Left lung (tissue), 4 donors: ENCODE measurements at regions not wholly inside any gene's neighbourhood (a gene's known extent, or its start where the extent isn't known, plus 50 kb on each side); places are given as distances from the start of the nearest gene placed in this dataset.

Experiments used
- ATAC-seq: fragments of 200-7000 bp; cut with Tn5 transposase; one replicate; pipeline ENCODE4 v1.9.1; 2020; ENCODE audit warnings: moderate library complexity
- DNase-seq, 4 donors: peaks; one replicate each; pipeline ENCODE4 v3.0.0-alpha.2; 2013 to 2020
- H3K27ac ChIP-seq, 2 donors: fragments of 200-600 bp; sonication (generic) in 1 of 2; one replicate each; pipeline versions ENCODE4 v1.5.0 to v1.8.0; 2020 to 2021
- H3K27me3 ChIP-seq, 2 donors: fragments of 200-600 bp; sonication (generic) in 1 of 2; one replicate each; pipeline versions ENCODE4 v1.5.0 to v1.8.0; 2020 to 2021
- H3K36me3 ChIP-seq, 2 donors: fragments of 200-600 bp; sonication (generic) in 1 of 2; one replicate each; pipeline versions ENCODE4 v1.5.0 to v1.8.0; 2020 to 2021
- H3K4me1 ChIP-seq, 2 donors: fragments of 200-600 bp; one replicate each; pipeline ENCODE4 v1.8.0; 2021
- H3K4me3 ChIP-seq, 2 donors: fragments of 200-600 bp; sonication (generic) in 1 of 2; one replicate each; pipeline versions ENCODE4 v1.5.0 to v1.8.0; 2020 to 2021; ENCODE audit warnings: mild to moderate bottlenecking in 1 of 2
- H3K9me3 ChIP-seq, 2 donors: fragments of 200-600 bp; sonication (generic) in 1 of 2; one replicate each; pipeline versions ENCODE4 v1.5.0 to v1.8.0; 2020 to 2021
- CTCF ChIP-seq, 2 donors: fragments of 200-600 bp; sonication (generic) in 1 of 2; IDR thresholded peaks; one replicate each; pipeline versions ENCODE4 v1.5.0 to v1.8.0; 2021; ENCODE audit warnings: antibody characterized with exemption in 2 of 2
- intact Hi-C, 2 donors: fragments of 100-400 bp; cut with DNase I; formaldehyde crosslinking; loops; one replicate each; pipeline versions ENCODE4 v1.11.2 to v1.14.2; 2022
- donor health status: DM: no; HTN: yes; CAD: no.
- donor health status: DM: no; HTN: no; CAD: no.

GRCh38 chrX:25144043-25144940 lies 128.5 kb upstream of the ARX start:
- H3K27ac ChIP-seq, result no peak overlapping the region
- TF ChIP-seq CTCF (IDR thresholded peaks at IDR 0.05), result peak; percentile 53 to 81
- no peaks in the 10 kb centered on the region for H3K27me3 ChIP-seq
- no peak overlapping the region for H3K4me3 ChIP-seq
- intact Hi-C loops, result no loop called here
- H3K36me3 ChIP-seq, result no peaks in the 10 kb centered on the region
- DNase-seq, result peak in 3 of 4 donors; percentile 34 to 60 (median 45)
- no peaks in the 10 kb centered on the region for H3K9me3 ChIP-seq
- H3K4me1 ChIP-seq, result no peaks in the 10 kb centered on the region
- peak; percentile 81 for ATAC-seq

DNA sequence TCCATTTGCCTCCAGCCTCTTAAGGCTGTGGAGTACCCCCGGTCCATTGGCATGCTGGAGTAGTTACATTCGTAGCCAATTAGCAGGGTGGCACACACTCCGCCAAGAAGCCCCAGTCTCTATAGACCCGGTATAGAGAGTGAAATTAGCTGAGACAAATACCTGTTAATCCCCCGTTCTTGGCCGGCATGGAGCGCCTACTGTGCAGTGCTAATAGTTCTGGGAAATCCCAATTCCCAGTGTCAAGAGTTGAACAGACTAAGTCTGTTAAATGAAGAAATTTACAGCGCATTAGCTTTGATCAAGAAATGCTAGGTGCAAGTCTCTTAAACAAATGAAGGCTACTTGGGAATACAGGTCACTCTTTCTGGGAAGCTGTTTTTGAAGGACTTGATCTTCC lies 127.8 kb upstream of the ARX start:
- H3K27ac ChIP-seq, result no peak overlapping the region
- ATAC-seq, result no peak
- H3K36me3 ChIP-seq, result no peaks in the 10 kb centered on the region
- TF ChIP-seq CTCF (IDR thresholded peaks at IDR 0.05), result no peak
- no peak for DNase-seq
- intact Hi-C loops, result no loop called here
- H3K9me3 ChIP-seq, result no peaks in the 10 kb centered on the region
- no peak overlapping the region for H3K4me3 ChIP-seq
- no peaks in the 10 kb centered on the region for H3K27me3 ChIP-seq
- H3K4me1 ChIP-seq, result no peaks in the 10 kb centered on the region

DNA sequence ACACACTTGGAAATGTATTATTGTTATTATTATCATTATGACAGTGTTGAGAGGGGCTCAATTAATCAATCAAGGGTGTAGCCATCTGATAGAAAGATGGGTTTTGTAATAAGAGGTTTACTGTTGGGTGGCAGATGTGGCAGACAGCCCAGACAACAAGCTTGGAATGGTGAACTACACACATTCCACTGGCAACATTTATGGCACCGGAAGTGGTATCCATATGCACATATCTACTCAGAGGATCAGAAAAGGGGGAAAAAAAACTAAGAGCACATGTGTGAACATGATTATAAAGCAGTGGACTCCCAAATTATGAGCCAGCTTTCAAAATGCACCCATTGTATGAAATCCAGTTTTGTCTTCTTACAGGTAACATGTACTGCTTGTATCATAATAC lies 125.9 kb upstream of the ARX start:
- H3K9me3 ChIP-seq, result no peaks in the 10 kb centered on the region
- no peak for DNase-seq
- no peak overlapping the region for H3K4me3 ChIP-seq
- intact Hi-C loops, result no loop called here
- no peaks in the 10 kb centered on the region for H3K27me3 ChIP-seq
- no peaks in the 10 kb centered on the region for H3K36me3 ChIP-seq
- TF ChIP-seq CTCF (IDR thresholded peaks at IDR 0.05), result no peak
- H3K4me1 ChIP-seq, result no peaks in the 10 kb centered on the region
- no peak overlapping the region for H3K27ac ChIP-seq
- ATAC-seq, result no peak

GRCh38 chrX:25131055-25131454 lies 115.3 kb upstream of the ARX start:
- no peak for TF ChIP-seq CTCF (IDR thresholded peaks at IDR 0.05)
- H3K36me3 ChIP-seq, result no peaks in the 10 kb centered on the region
- intact Hi-C loops, result no loop called here
- peaks cover 0 to 9% of the 10 kb centered on the region in 2 donors for H3K27me3 ChIP-seq
- no peak for DNase-seq
- H3K27ac ChIP-seq, result no peak overlapping the region
- ATAC-seq, result no peak
- no peaks in the 10 kb centered on the region for H3K4me1 ChIP-seq
- H3K4me3 ChIP-seq, result no peak overlapping the region
- H3K9me3 ChIP-seq, result no peaks in the 10 kb centered on the region

GRCh38 chrX:25130619-25131018 lies 114.9 kb upstream of the ARX start:
- peaks cover 0 to 9% of the 10 kb centered on the region in 2 donors for H3K27me3 ChIP-seq
- intact Hi-C loops, result no loop called here
- no peak overlapping the region for H3K27ac ChIP-seq
- no peak for ATAC-seq
- no peaks in the 10 kb centered on the region for H3K4me1 ChIP-seq
- no peaks in the 10 kb centered on the region for H3K36me3 ChIP-seq
- H3K4me3 ChIP-seq, result no peak overlapping the region
- no peak for DNase-seq
- TF ChIP-seq CTCF (IDR thresholded peaks at IDR 0.05), result no peak
- no peaks in the 10 kb centered on the region for H3K9me3 ChIP-seq
